ENCODE measurements at regions not wholly inside any gene's neighbourhood (a gene's known extent, or its start where the extent isn't known, plus 50 kb on each side); places are given as distances from the start of the nearest gene placed in this dataset.

DNA sequence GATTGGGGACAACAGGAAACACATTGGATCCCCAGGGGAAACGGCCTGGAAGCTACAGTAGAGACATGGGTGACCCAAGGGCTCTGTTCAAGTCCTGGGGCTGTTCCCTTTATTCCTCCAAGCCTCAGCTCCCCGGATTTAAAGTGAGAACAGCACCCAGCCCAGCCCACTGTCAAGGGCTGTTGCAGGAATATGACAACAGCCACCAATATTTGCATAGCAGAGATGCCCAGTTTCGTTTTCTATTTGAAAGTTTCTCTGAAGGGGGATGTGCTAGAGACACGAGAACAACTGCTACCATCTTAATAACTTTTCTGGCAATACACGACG, 81.1 kb upstream of the WNT7B start:
- ATAC-seq (ENCODE audit: low FRiP score in 2 of 2) (peak; percentile 34 to 44), DNase-seq (peak in 1 of 2 donors; percentile 86)
- TF ChIP-seq, protein P1, sequence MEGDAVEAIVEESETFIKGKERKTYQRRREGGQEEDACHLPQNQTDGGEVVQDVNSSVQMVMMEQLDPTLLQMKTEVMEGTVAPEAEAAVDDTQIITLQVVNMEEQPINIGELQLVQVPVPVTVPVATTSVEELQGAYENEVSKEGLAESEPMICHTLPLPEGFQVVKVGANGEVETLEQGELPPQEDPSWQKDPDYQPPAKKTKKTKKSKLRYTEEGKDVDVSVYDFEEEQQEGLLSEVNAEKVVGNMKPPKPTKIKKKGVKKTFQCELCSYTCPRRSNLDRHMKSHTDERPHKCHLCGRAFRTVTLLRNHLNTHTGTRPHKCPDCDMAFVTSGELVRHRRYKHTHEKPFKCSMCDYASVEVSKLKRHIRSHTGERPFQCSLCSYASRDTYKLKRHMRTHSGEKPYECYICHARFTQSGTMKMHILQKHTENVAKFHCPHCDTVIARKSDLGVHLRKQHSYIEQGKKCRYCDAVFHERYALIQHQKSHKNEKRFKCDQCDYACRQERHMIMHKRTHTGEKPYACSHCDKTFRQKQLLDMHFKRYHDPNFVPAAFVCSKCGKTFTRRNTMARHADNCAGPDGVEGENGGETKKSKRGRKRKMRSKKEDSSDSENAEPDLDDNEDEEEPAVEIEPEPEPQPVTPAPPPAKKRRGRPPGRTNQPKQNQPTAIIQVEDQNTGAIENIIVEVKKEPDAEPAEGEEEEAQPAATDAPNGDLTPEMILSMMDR (IDR thresholded peaks at IDR 0.05): no peak
- TF ChIP-seq POLR2AphosphoS5 (IDR thresholded peaks at IDR 0.05): peak; percentile 82
- peak in 2 of 4 donors; percentile 63 to 74 for TF ChIP-seq POLR2A (IDR thresholded peaks at IDR 0.05)
- peak in 1 of 4 donors; percentile 25 for TF ChIP-seq EP300 (IDR thresholded peaks at IDR 0.05)
- Histone ChIP-seq H3K27me3 (no peaks in the 10 kb centered on the region), H3K4me1 (peaks cover 53 to 92% (median 59%) of the 10 kb centered on the region in 4 donors), H3K4me3 (peak overlapping the region in 2 of 4 donors; percentile 22 to 34), H3K9me3 (no peaks in the 10 kb centered on the region), H3K36me3 (peaks cover 0 to 10% (median 5%) of the 10 kb centered on the region in 4 donors), H3K27ac (peak overlapping the region; percentile 99 to 100 (median 100))
- WGBS, 2 donors: 0% methylated on average over 6 of the region's 6 CpGs

DNA sequence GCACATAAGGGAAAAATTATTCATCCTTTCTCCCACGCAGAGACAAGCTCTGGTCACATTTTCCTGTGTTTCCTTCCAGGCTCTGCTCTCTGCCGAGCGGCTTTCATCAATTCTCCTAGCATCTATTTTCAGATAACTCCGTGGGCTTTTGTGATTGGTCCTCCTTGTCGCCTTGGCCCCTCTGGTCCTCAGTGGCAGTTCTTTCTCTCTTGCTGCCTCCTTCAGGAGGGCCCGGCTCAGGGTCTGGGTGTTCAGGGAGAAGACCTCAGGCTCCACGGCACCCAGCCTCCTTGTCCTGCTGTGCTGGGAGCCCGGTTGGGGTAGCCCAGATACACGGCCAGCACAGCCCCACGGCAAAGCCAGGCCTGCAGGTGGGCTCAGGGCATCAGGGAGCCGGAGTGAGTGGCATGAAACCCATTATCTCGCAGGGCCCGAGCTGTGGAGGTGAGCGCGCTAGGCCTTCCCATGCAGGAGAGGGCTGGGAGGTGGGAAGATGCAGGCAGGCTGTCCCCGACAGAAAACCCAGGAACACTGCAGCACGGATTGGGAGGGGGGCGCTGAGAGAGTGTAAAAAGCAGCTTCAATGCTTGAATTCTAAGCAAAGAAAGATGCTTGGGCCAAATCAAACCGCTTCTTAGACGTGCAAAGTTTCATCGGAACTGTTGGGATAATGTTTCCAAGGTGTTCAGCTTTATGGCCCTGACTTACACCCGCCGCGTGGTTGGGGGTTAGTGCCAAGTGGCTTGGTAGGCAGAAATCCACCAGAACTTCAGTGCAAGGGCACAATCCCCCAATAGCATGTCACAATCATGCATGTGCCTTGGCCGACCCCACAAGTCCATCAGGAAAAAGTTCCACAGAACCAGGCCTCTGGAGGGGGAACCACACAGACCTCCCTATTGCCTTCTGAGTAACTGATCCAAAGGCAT, 81.9 kb upstream of the WNT7B start:
- Histone ChIP-seq H3K36me3 (peaks cover 0 to 10% (median 5%) of the 10 kb centered on the region in 4 donors), H3K9me3 (no peaks in the 10 kb centered on the region), H3K27me3 (no peaks in the 10 kb centered on the region), H3K4me3 (peak overlapping the region in 2 of 4 donors; percentile 22 to 34), H3K4me1 (peaks cover 59 to 97% (median 65%) of the 10 kb centered on the region in 4 donors), H3K27ac (peak overlapping the region; percentile 99 to 100 (median 100))
- WGBS, 2 donors: 70 to 72% methylated on average over 25 of the region's 25 CpGs
- DNase-seq (peak in 1 of 2 donors; percentile 18), ATAC-seq (ENCODE audit: low FRiP score in 2 of 2) (no peak)
- no peak for TF ChIP-seq POLR2A (IDR thresholded peaks at IDR 0.05)
- TF ChIP-seq EP300 (IDR thresholded peaks at IDR 0.05): no peak
- TF ChIP-seq, protein P1 (IDR thresholded peaks at IDR 0.05): no peak
- no peak for TF ChIP-seq POLR2AphosphoS5 (IDR thresholded peaks at IDR 0.05)

DNA sequence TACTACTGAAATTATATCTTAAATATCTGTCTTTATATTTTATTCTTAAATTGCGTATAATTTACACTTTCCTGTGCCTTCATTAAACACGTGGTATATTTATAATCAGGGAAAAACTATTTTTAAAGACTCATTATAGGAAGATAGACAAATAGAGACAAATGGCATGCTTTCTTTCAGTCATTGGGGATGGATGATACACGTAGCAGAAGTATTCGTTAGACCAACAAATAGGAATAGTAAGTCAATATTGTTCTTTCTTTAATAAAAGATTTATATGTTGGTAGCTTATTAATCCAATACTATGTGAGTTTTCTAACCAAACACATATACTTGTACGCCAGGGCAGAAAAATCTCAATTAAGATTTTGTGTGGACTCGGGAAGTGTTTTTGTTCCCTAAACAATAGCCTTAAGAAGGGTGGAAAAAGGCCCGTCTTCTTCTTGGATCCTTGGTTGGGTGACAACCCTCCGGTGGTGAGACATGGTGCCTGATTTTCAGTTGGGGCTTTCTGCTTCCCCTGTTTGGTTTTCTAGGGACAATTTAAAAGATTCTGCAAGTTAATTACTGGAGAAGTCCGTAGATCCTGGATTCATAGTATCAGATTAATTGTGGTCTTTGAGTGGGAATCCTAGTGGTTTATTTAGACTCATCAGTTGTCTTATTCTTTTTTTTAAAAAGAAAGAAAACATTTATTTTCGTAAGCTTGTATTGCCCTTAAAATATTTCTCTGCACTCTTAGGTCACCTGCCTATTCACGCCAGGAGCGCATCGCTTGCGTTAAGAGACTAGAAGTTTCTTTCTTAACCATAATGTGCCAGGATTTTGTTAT, 83.5 kb upstream of the WNT7B start:
- no peak for DNase-seq
- TF ChIP-seq, protein P1 (IDR thresholded peaks at IDR 0.05): no peak
- 74 to 79% methylated on average over 14 of the region's 14 CpGs for WGBS, 2 donors
- no peaks in the 10 kb centered on the region for H3K27me3 ChIP-seq
- no peak for ATAC-seq (ENCODE audit: low FRiP score in 2 of 2)
- peak overlapping the region; percentile 58 to 100 (median 85) for H3K27ac ChIP-seq
- peak overlapping the region in 1 of 4 donors; percentile 25 for H3K4me3 ChIP-seq
- peaks cover 59 to 97% (median 64%) of the 10 kb centered on the region in 4 donors for H3K4me1 ChIP-seq
- H3K9me3 ChIP-seq: no peaks in the 10 kb centered on the region
- H3K36me3 ChIP-seq: peaks cover 0 to 10% (median 5%) of the 10 kb centered on the region in 4 donors

DNA sequence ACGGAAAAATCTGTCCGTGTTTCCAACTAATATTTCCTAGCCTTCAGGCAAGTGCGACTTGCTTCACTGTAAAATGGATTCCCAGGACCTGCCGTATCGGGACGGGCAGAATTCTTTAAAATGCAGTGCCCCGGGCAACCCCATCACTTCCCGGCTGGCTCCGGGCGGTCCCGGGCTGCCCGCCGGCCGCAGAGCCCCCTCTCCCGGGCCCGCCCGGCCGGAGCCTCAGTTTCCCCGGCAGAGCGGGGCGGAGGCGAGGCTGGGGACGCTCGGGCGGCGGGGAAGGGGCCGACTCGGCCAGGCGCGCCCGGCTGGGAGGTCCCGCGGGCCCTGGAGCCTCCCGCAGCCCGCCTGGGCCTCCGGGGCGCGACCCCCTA, 84.2 kb upstream of the WNT7B start:
- Histone ChIP-seq H3K27me3 (no peaks in the 10 kb centered on the region), H3K9me3 (no peaks in the 10 kb centered on the region), H3K27ac (peak overlapping the region; percentile 58 to 100 (median 85)), H3K4me3 (peak overlapping the region in 2 of 4 donors; percentile 25 to 29), H3K4me1 (peaks cover 59 to 96% (median 65%) of the 10 kb centered on the region in 4 donors), H3K36me3 (peaks cover 0 to 10% (median 5%) of the 10 kb centered on the region in 4 donors)
- DNase-seq: peak in 1 of 2 donors; percentile 10
- WGBS, 2 donors: 64 to 69% methylated on average over 10 to 26 of the region's 38 CpGs
- no peak for ATAC-seq (ENCODE audit: low FRiP score in 2 of 2)
- TF ChIP-seq POLR2A (IDR thresholded peaks at IDR 0.05) (no peak), POLR2AphosphoS5 (IDR thresholded peaks at IDR 0.05) (no peak), EP300 (IDR thresholded peaks at IDR 0.05) (no peak)
- TF ChIP-seq, protein P1 (IDR thresholded peaks at IDR 0.05): no peak

Data from upper lobe of left lung (tissue), 6 donors.